Neuronal stem cell (in vitro differentiated cells): ENCODE measurements at regions not wholly inside any gene's neighbourhood (a gene's known extent, or its start where the extent isn't known, plus 50 kb on each side); places are given as distances from the start of the nearest gene placed in this dataset.

ENCODE experiments used
- DNase-seq: peaks from one replicate; pipeline ENCODE4 v3.0.0-alpha.2; 2013; ENCODE audit warnings: low spot score
- H2AFZ ChIP-seq: one replicate; pipeline ENCODE4 v1.6.1; 2013; ENCODE audit warnings: mild to moderate bottlenecking, low read length, inconsistent platforms
- H2AK5ac ChIP-seq: 2 replicates; pipeline ENCODE4 v1.6.1; 2013; ENCODE audit warnings: low read depth, mild to moderate bottlenecking, inconsistent platforms, low read length, moderate library complexity, mixed read lengths
- H2BK120ac ChIP-seq: 2 replicates; pipeline ENCODE4 v1.6.1; 2013; ENCODE audit warnings: low read depth, mild to moderate bottlenecking, inconsistent platforms, low read length, moderate library complexity, mixed read lengths
- H2BK12ac ChIP-seq: one replicate; pipeline ENCODE4 v1.6.1; 2013; ENCODE audit warnings: low read length, inconsistent platforms
- H2BK15ac ChIP-seq: 2 replicates; pipeline ENCODE4 v1.6.1; 2013; ENCODE audit warnings: mild to moderate bottlenecking, low read length, inconsistent platforms, mixed read lengths
- H2BK5ac ChIP-seq: one replicate; pipeline ENCODE4 v1.6.1; 2013; ENCODE audit warnings: inconsistent platforms, mild to moderate bottlenecking, low read length, moderate library complexity
- H3K14ac ChIP-seq: one replicate; pipeline ENCODE4 v1.6.1; 2013; ENCODE audit warnings: low read length, inconsistent platforms
- H3K18ac ChIP-seq: 2 replicates; pipeline ENCODE4 v1.6.1; 2013; ENCODE audit warnings: low read length, inconsistent platforms
- H3K23ac ChIP-seq: 2 replicates; pipeline ENCODE4 v1.6.1; 2013; ENCODE audit warnings: low read depth, mild to moderate bottlenecking, mixed read lengths, low read length, inconsistent platforms; ENCODE audit not compliant: poor library complexity
- H3K27ac ChIP-seq: replicated peaks from 3 replicates; pipeline ENCODE4 v1.5.1; 2013; ENCODE audit warnings: low read length, inconsistent platforms
- H3K27me3 ChIP-seq, 3 experiments: 2 replicates each; pipeline ENCODE4 v1.6.1; 2013; ENCODE audit warnings: low read length in 3 of 3, mild to moderate bottlenecking in 2 of 3, inconsistent platforms in 1 of 3, low read depth in 1 of 3, mixed read lengths in 1 of 3, moderate library complexity in 1 of 3; ENCODE audit not compliant: control insufficient read depth in 3 of 3, insufficient read depth in 3 of 3
- H3K36me3 ChIP-seq, 2 donors: replicated peaks in 1 of 2; 2 replicates each; pipeline ENCODE4 v1.6.1; 2013; ENCODE audit warnings: low read length in 2 of 2; ENCODE audit not compliant: control insufficient read depth in 2 of 2, insufficient read depth in 2 of 2
- H3K4ac ChIP-seq: 2 replicates; pipeline ENCODE4 v1.6.1; 2013; ENCODE audit warnings: inconsistent platforms, mild to moderate bottlenecking, low read length, moderate library complexity
- H3K4me1 ChIP-seq, 2 donors: 1 replicate in 1 of 2; 2 replicates in 1 of 2; pipeline ENCODE4 v1.6.1; 2013; ENCODE audit warnings: low read length in 2 of 2, low read depth in 1 of 2; ENCODE audit not compliant: control insufficient read depth in 2 of 2, insufficient read depth in 1 of 2
- H3K4me2 ChIP-seq: one replicate; pipeline ENCODE4 v1.6.1; 2013; ENCODE audit warnings: mild to moderate bottlenecking, low read length, inconsistent platforms; ENCODE audit not compliant: insufficient read depth, poor library complexity, severe bottlenecking
- H3K4me3 ChIP-seq, 2 donors: 2 replicates each; pipeline ENCODE4 v1.5.1; 2013; ENCODE audit warnings: low read length in 2 of 2, mild to moderate bottlenecking in 2 of 2, inconsistent platforms in 1 of 2, moderate library complexity in 1 of 2
- H3K79me1 ChIP-seq: one replicate; pipeline ENCODE4 v1.6.1; 2013; ENCODE audit warnings: low read depth, mild to moderate bottlenecking, inconsistent platforms, low read length, moderate library complexity
- H3K9ac ChIP-seq: one replicate; pipeline ENCODE4 v1.6.1; 2013; ENCODE audit warnings: mild to moderate bottlenecking, low read depth, low read length, inconsistent platforms; ENCODE audit not compliant: poor library complexity
- H3K9me3 ChIP-seq, 2 donors: replicated peaks in 1 of 2; 2 replicates each; pipeline versions ENCODE3 to v1.6.1; 2013; ENCODE audit warnings: low read length in 2 of 2, mild to moderate bottlenecking in 2 of 2, inconsistent platforms in 1 of 2, low read depth in 1 of 2, mixed read lengths in 1 of 2, moderate library complexity in 1 of 2; ENCODE audit not compliant: control insufficient read depth in 2 of 2, insufficient read depth in 1 of 2
- H4K8ac ChIP-seq: one replicate; pipeline ENCODE4 v1.6.1; 2013; ENCODE audit warnings: low read depth, mild to moderate bottlenecking, inconsistent platforms, low read length, moderate library complexity
- H4K91ac ChIP-seq: one replicate; pipeline ENCODE4 v1.6.1; 2013; ENCODE audit warnings: low read length, low read depth, mild to moderate bottlenecking, inconsistent platforms; ENCODE audit not compliant: poor library complexity
- WGBS, 2 donors: extraction: QIAGEN DNeasy Blood & Tissue Kit; methylation state at CpG; one replicate each; pipeline ENCODE4 v1.1.7; 2013; ENCODE audit warnings: missing lambda C conversion rate in 2 of 2, mixed read lengths in 1 of 2; ENCODE audit not compliant: insufficient read length in 2 of 2, insufficient replicate concordance in 1 of 2; ENCODE audit errors: extremely low coverage in 2 of 2; 5-methylcytosine and 5-hydroxymethylcytosine counted together

- peaks cover 5 to 7% of the 10 kb centered on the region in 2 donors for H3K9me3 ChIP-seq
- H3K4me2 ChIP-seq = no peak overlapping the region
- H2BK12ac ChIP-seq = no peak overlapping the region
- H3K4me1 ChIP-seq = no peaks in the 10 kb centered on the region
- no peak overlapping the region for H3K14ac ChIP-seq
- no peaks in the 10 kb centered on the region for H3K79me1 ChIP-seq
- no CpG with 5 or more reads among the region's 5 CpGs for WGBS, 2 donors
- no peak overlapping the region for H4K91ac ChIP-seq
- H2AK5ac ChIP-seq = no peak overlapping the region
- no peak overlapping the region for H3K23ac ChIP-seq
- H4K8ac ChIP-seq = no peak overlapping the region
- no peak overlapping the region for H3K4me3 ChIP-seq
- H3K18ac ChIP-seq = no peak overlapping the region
- H3K27me3 ChIP-seq = no peaks in the 10 kb centered on the region
- H3K27ac ChIP-seq = no peak overlapping the region
- no peak for DNase-seq
- H3K36me3 ChIP-seq = no peaks in the 10 kb centered on the region
- no peak overlapping the region for H2BK120ac ChIP-seq
- no peak overlapping the region for H2BK15ac ChIP-seq
- H3K4ac ChIP-seq = no peak overlapping the region
- H2AFZ ChIP-seq = no peak overlapping the region
- no peak overlapping the region for H3K9ac ChIP-seq
- H2BK5ac ChIP-seq = no peak overlapping the region
Observed at GRCh38 chr13:46489586-46490023, 63.4 kb upstream of the LRCH1 start.

DNA sequence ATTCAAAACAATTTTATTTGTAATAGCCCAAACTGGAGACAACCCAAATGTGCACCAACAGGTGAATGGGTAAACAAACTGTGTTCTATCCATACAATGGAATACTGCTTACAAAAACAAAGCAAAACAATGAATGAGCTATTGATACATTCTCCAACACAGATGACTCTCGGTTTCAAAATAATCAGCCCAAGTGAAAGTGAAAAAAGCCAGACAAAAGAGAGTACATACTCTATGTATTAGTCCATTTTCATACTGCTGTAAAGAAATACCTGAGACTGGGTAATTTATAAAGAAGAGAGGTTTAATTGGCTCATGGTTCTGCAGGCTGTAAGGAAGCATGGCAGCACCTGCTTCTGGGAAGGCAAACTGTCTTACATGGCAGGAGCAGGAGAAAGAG lies 65.2 kb upstream of the LRCH1 start:
- Histone ChIP-seq H3K23ac (no peak overlapping the region), H3K4ac (no peak overlapping the region), H2BK120ac (no peak overlapping the region), H4K8ac (no peak overlapping the region), H2BK5ac (no peak overlapping the region), H3K4me3 (no peak overlapping the region), H3K27ac (no peak overlapping the region), H3K9ac (no peak overlapping the region), H3K14ac (no peak overlapping the region), H4K91ac (no peak overlapping the region), H2BK12ac (no peak overlapping the region), H3K79me1 (no peaks in the 10 kb centered on the region), H3K4me1 (no peaks in the 10 kb centered on the region), H3K9me3 (peaks cover 7 to 9% of the 10 kb centered on the region in 2 donors), H2AK5ac (no peak overlapping the region), H2BK15ac (no peak overlapping the region), H3K36me3 (no peaks in the 10 kb centered on the region), H3K18ac (no peak overlapping the region), H2AFZ (no peak overlapping the region), H3K27me3 (no peaks in the 10 kb centered on the region), H3K4me2 (no peak overlapping the region)
- DNase-seq = no peak
- WGBS, 2 donors = no CpG with 5 or more reads among the region's 1 CpG

DNA sequence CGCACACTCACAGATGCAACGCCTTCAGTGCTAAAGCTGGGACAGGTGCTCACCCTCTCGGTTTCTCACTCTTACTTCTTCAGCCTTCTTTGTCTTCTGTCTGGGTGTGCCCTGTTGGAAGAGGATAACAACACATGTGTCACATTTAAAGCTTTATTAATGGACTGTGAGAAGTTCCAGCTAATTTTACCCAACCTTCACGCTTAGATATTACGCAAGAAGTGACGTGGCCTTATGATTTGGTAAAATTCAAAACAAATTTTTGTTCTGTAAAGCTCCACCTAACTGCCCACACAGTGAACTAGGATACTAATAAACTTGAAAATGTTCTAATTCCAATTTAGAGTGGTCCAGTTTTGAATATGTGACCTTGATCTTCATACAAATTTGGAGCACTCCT lies 66.7 kb upstream of the LRCH1 start:
- Histone ChIP-seq H3K79me1 (no peaks in the 10 kb centered on the region), H2BK15ac (no peak overlapping the region), H3K4ac (no peak overlapping the region), H4K8ac (no peak overlapping the region), H2AK5ac (no peak overlapping the region), H3K9me3 (peaks cover 7 to 9% of the 10 kb centered on the region in 2 donors), H2AFZ (no peak overlapping the region), H4K91ac (no peak overlapping the region), H2BK120ac (no peak overlapping the region), H3K9ac (no peak overlapping the region), H3K36me3 (no peaks in the 10 kb centered on the region), H3K4me2 (no peak overlapping the region), H3K23ac (no peak overlapping the region), H3K18ac (no peak overlapping the region), H3K4me3 (no peak overlapping the region), H2BK5ac (no peak overlapping the region), H3K14ac (no peak overlapping the region), H3K4me1 (no peaks in the 10 kb centered on the region), H3K27ac (no peak overlapping the region), H3K27me3 (no peaks in the 10 kb centered on the region), H2BK12ac (no peak overlapping the region)
- WGBS, 2 donors = no CpG with 5 or more reads among the region's 6 CpGs
- no peak for DNase-seq

DNA sequence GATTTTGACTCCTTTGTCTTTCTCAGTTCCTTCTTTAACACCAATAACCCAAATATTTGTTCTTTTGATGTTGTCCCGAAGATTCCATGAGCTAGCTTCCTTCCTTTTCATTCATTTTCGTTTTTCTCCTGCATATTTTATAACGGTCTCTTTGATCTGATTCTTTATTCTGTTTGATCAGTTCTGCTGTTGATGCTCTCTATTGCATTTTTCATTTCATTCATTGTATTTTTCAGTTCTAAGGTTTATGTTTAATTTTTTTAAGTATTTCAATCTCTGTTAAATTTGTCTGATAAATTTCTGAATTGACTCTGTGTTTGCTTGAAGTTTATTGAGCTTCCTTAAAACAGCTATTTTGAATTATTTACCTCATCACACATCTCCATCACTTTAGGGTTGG lies 68.4 kb upstream of the LRCH1 start:
- Histone ChIP-seq H3K18ac (no peak overlapping the region), H2AFZ (no peak overlapping the region), H3K27me3 (peaks cover 0 to 9% (median 1%) of the 10 kb centered on the region in 3 experiments), H4K91ac (no peak overlapping the region), H3K23ac (no peak overlapping the region), H3K9ac (no peak overlapping the region), H2BK120ac (no peak overlapping the region), H3K4me1 (no peaks in the 10 kb centered on the region), H3K4ac (no peak overlapping the region), H2BK12ac (no peak overlapping the region), H3K4me2 (no peak overlapping the region), H3K79me1 (no peaks in the 10 kb centered on the region), H4K8ac (no peak overlapping the region), H3K14ac (no peak overlapping the region), H3K9me3 (peaks cover 7 to 9% of the 10 kb centered on the region in 2 donors), H3K4me3 (no peak overlapping the region), H2BK15ac (no peak overlapping the region), H3K36me3 (no peaks in the 10 kb centered on the region), H2BK5ac (no peak overlapping the region), H3K27ac (no peak overlapping the region), H2AK5ac (no peak overlapping the region)
- DNase-seq = no peak
- WGBS, 2 donors = no CpG with 5 or more reads among the region's 3 CpGs
